Progenitor cell of endocrine pancreas (in vitro differentiated cells): ENCODE measurements at regions not wholly inside any gene's neighbourhood (a gene's known extent, or its start where the extent isn't known, plus 50 kb on each side); places are given as distances from the start of the nearest gene placed in this dataset.

Experiments used
- DNase-seq: peaks from one replicate; pipeline ENCODE4 v3.0.0; 2021; ENCODE audit warnings: low spot score; ENCODE audit not compliant: unreplicated experiment
- H3K27ac Mint-ChIP-seq: 2 replicates; pipeline ENCODE4 v1.8.0; 2021; ENCODE audit warnings: mild to moderate bottlenecking, moderate library complexity, mixed read lengths
- H3K27me3 Mint-ChIP-seq: 2 replicates; pipeline ENCODE4 v1.8.0; 2021; ENCODE audit warnings: mixed read lengths
- H3K36me3 Mint-ChIP-seq: 2 replicates; pipeline ENCODE4 v1.8.0; 2022; ENCODE audit warnings: mixed read lengths; ENCODE audit not compliant: insufficient read depth
- H3K4me1 Mint-ChIP-seq: 2 replicates; pipeline ENCODE4 v1.8.0; 2021; ENCODE audit warnings: low read depth, mixed read lengths
- H3K4me3 Mint-ChIP-seq: 2 replicates; pipeline ENCODE4 v1.8.0; 2021; ENCODE audit warnings: low read depth, mild to moderate bottlenecking, moderate library complexity, mixed read lengths
- H3K9me3 Mint-ChIP-seq: 2 replicates; pipeline ENCODE4 v1.8.0; 2021; ENCODE audit warnings: low read depth, mixed read lengths
- CTCF ChIP-seq: fragments of 200-600 bp; sonication (generic); IDR thresholded peaks from one replicate; pipeline ENCODE4 v1.5.0; 2021; ENCODE audit warnings: antibody characterized with exemption, mild to moderate bottlenecking; ENCODE audit not compliant: unreplicated experiment

- Mint-ChIP-seq H3K4me3 (no peak overlapping the region), H3K27me3 (no peaks in the 10 kb centered on the region), H3K4me1 (peaks cover 20% of the 10 kb centered on the region), H3K27ac (no peak overlapping the region), H3K9me3 (peaks cover 4% of the 10 kb centered on the region), H3K36me3 (peaks cover 1% of the 10 kb centered on the region)
- DNase-seq = no peak
- no peak for TF ChIP-seq CTCF
Measured at GRCh38 chr18:6595666-6596065, 133.8 kb upstream of the ARHGAP28 start.

- no peak for DNase-seq
- H3K9me3 Mint-ChIP-seq = peaks cover 4% of the 10 kb centered on the region
- H3K4me3 Mint-ChIP-seq = no peak overlapping the region
- no peak overlapping the region for H3K27ac Mint-ChIP-seq
- peaks cover 1% of the 10 kb centered on the region for H3K36me3 Mint-ChIP-seq
- peaks cover 18% of the 10 kb centered on the region for H3K4me1 Mint-ChIP-seq
- no peak for TF ChIP-seq CTCF
- no peaks in the 10 kb centered on the region for H3K27me3 Mint-ChIP-seq
Measured at GRCh38 chr18:6598657-6599056, 130.9 kb upstream of the ARHGAP28 start.

- Mint-ChIP-seq H3K36me3 (no peaks in the 10 kb centered on the region), H3K9me3 (no peaks in the 10 kb centered on the region), H3K4me1 (peaks cover 17% of the 10 kb centered on the region), H3K27ac (no peak overlapping the region), H3K27me3 (no peaks in the 10 kb centered on the region), H3K4me3 (no peak overlapping the region)
- no peak for TF ChIP-seq CTCF
- DNase-seq = no peak
Measured at GRCh38 chr18:6600667-6601167, 128.8 kb upstream of the ARHGAP28 start.

- Mint-ChIP-seq H3K9me3 (no peaks in the 10 kb centered on the region), H3K27me3 (no peaks in the 10 kb centered on the region), H3K27ac (no peak overlapping the region), H3K4me1 (peaks cover 22% of the 10 kb centered on the region), H3K4me3 (no peak overlapping the region), H3K36me3 (no peaks in the 10 kb centered on the region)
- TF ChIP-seq CTCF = no peak
- no peak for DNase-seq
Measured at GRCh38 chr18:6601241-6601640, 128.3 kb upstream of the ARHGAP28 start.

GRCh38 chr18:6602365-6602764 is 127.2 kb upstream of the ARHGAP28 start:
- H3K9me3 Mint-ChIP-seq = no peaks in the 10 kb centered on the region
- TF ChIP-seq CTCF = no peak

More at GRCh38 chr18:6602365-6602764, 127.2 kb upstream of the ARHGAP28 start:
- no peak overlapping the region for H3K27ac Mint-ChIP-seq
- no peak overlapping the region for H3K4me3 Mint-ChIP-seq
- H3K27me3 Mint-ChIP-seq = no peaks in the 10 kb centered on the region
- DNase-seq = no peak
- no peaks in the 10 kb centered on the region for H3K36me3 Mint-ChIP-seq
- peaks cover 32% of the 10 kb centered on the region for H3K4me1 Mint-ChIP-seq
